Uterus (tissue), 3 donors: ENCODE measurements at regions not wholly inside any gene's neighbourhood (a gene's known extent, or its start where the extent isn't known, plus 50 kb on each side); places are given as distances from the start of the nearest gene placed in this dataset.

Source experiments
- DNase-seq, 2 donors: peaks; one replicate each; pipeline ENCODE4 v3.0.0-alpha.2; 2019 to 2020
- H3K27ac ChIP-seq, 2 donors: fragments of 200-600 bp; sonication (generic); 1 replicate in 1 of 2; 2 replicates in 1 of 2; pipeline ENCODE4 v1.5.1; 2016 to 2018
- H3K27me3 ChIP-seq, 2 donors: fragments of 200-600 bp; sonication (generic); one replicate each; pipeline ENCODE4 v1.5.1; 2018 to 2019; ENCODE audit warnings: control low read depth in 1 of 2
- H3K36me3 ChIP-seq, 2 donors: fragments of 200-600 bp; sonication (generic); one replicate each; pipeline ENCODE4 v1.5.1; 2019; ENCODE audit warnings: control low read depth in 1 of 2
- H3K4me1 ChIP-seq, 2 donors: fragments of 200-600 bp; sonication (generic); one replicate each; pipeline ENCODE4 v1.5.1; 2018 to 2019; ENCODE audit warnings: control low read depth in 1 of 2
- H3K4me3 ChIP-seq, 2 donors: fragments of 200-600 bp; sonication (generic); 1 replicate in 1 of 2; 2 replicates in 1 of 2; pipeline ENCODE4 v1.5.1; 2018 to 2019; ENCODE audit warnings: mild to moderate bottlenecking in 1 of 2
- H3K9me3 ChIP-seq, 2 donors: fragments of 200-600 bp; sonication (generic); one replicate each; pipeline ENCODE4 v1.5.1; 2019; ENCODE audit warnings: control low read depth in 1 of 2
- POLR2A ChIP-seq, 2 donors: fragments of 450-650 bp; IDR thresholded peaks; one replicate each; pipeline ENCODE4 v1.6.1; 2016; ENCODE audit warnings: antibody characterized with exemption in 2 of 2, mild to moderate bottlenecking in 1 of 2, moderate library complexity in 1 of 2
- intact Hi-C: fragments of 100-400 bp; cut with DNase I; formaldehyde crosslinking; loops from one replicate; pipeline ENCODE4 v1.15.1; 2023; ENCODE audit warnings: low total_unique reads
- TF ChIP-seq, protein P1 (sequence below), 4 experiments: fragments of 200-600 bp in 2 of 4; fragments of 450-650 bp in 2 of 4; sonication (generic) in 2 of 4; IDR thresholded peaks; one replicate each; pipeline ENCODE4 v1.5.1; 2016 to 2019; ENCODE audit warnings: antibody characterized with exemption in 4 of 4, mild to moderate bottlenecking in 2 of 4, moderate library complexity in 1 of 4
- donor health status: DM: yes; HTN: yes; CAD: no.

DNA sequence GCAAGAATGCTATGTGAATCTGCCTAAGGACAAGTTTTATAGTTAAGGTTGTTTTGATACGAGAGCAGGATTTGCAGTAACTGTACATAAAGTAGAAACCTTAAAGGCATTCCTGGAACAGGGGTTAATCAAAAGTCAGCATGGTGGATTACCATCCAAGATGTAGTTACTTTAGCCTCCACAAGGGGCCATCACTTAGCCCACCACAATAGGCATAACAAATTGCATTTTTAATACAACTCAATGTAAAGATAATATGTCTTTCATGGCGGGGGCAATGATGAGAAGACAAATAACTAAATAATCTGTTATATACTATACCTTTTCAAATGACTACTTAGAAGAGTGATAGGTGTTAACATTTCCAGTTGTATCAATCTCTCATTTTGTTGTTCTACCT lies 611.2 kb upstream of the ADGRL4 start:
- H3K4me1 ChIP-seq, result no peaks in the 10 kb centered on the region
- no peak overlapping the region for H3K4me3 ChIP-seq
- H3K27me3 ChIP-seq, result no peaks in the 10 kb centered on the region
- no peaks in the 10 kb centered on the region for H3K36me3 ChIP-seq
- intact Hi-C loops, result no loop called here
- H3K27ac ChIP-seq, result no peak overlapping the region
- no peak for DNase-seq
- H3K9me3 ChIP-seq, result no peaks in the 10 kb centered on the region
- no peak for TF ChIP-seq POLR2A (IDR thresholded peaks at IDR 0.05)
- TF ChIP-seq, protein P1, sequence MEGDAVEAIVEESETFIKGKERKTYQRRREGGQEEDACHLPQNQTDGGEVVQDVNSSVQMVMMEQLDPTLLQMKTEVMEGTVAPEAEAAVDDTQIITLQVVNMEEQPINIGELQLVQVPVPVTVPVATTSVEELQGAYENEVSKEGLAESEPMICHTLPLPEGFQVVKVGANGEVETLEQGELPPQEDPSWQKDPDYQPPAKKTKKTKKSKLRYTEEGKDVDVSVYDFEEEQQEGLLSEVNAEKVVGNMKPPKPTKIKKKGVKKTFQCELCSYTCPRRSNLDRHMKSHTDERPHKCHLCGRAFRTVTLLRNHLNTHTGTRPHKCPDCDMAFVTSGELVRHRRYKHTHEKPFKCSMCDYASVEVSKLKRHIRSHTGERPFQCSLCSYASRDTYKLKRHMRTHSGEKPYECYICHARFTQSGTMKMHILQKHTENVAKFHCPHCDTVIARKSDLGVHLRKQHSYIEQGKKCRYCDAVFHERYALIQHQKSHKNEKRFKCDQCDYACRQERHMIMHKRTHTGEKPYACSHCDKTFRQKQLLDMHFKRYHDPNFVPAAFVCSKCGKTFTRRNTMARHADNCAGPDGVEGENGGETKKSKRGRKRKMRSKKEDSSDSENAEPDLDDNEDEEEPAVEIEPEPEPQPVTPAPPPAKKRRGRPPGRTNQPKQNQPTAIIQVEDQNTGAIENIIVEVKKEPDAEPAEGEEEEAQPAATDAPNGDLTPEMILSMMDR (IDR thresholded peaks at IDR 0.05), result no peak

DNA sequence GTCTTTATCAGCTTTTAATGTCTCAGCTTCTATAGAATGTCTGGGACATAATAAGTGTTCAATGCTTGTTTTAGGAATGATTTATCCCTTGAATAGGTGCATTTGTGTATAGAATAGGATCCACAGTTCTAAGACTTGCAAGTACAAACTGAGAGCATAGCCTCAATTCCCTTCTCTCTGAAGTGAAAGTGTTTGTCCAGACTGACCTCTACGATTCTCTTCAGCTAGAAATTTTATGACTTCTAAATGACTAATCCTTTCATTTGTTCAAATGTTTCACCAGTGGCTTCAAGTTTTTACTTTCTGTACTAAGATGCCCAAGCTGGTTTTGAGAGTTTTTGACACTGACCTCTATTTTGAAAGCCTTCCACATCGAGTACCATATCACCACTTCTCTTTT lies 608.2 kb upstream of the ADGRL4 start:
- no peak overlapping the region for H3K4me3 ChIP-seq
- H3K27me3 ChIP-seq, result no peaks in the 10 kb centered on the region
- intact Hi-C loops, result no loop called here
- H3K36me3 ChIP-seq, result no peaks in the 10 kb centered on the region
- no peak overlapping the region for H3K27ac ChIP-seq
- DNase-seq, result no peak
- TF ChIP-seq, protein P1 (IDR thresholded peaks at IDR 0.05), result no peak
- no peak for TF ChIP-seq POLR2A (IDR thresholded peaks at IDR 0.05)
- H3K4me1 ChIP-seq, result no peaks in the 10 kb centered on the region
- H3K9me3 ChIP-seq, result no peaks in the 10 kb centered on the region

DNA sequence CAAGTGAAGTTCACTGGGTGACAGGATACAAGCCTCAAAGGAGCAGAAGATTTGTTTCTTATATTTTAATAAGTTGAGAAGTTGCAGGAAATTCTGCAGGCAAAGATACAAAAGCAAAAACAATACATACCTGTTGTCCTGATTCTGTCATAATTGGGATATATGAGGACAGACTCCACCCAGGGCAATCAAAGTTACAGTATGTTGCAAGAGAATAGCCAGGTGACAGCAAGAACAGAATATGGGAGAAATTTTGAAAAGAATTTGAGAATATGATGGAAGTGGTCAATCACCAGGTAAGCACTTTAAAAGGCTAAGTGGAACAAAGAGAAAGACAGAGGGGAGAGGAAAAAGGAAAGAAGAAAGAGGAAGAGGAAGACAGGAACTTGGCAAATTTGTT lies 607.6 kb upstream of the ADGRL4 start:
- TF ChIP-seq, protein P1 (IDR thresholded peaks at IDR 0.05), result no peak
- TF ChIP-seq POLR2A (IDR thresholded peaks at IDR 0.05), result no peak
- Histone ChIP-seq H3K4me3 (no peak overlapping the region), H3K27me3 (no peaks in the 10 kb centered on the region)

DNA sequence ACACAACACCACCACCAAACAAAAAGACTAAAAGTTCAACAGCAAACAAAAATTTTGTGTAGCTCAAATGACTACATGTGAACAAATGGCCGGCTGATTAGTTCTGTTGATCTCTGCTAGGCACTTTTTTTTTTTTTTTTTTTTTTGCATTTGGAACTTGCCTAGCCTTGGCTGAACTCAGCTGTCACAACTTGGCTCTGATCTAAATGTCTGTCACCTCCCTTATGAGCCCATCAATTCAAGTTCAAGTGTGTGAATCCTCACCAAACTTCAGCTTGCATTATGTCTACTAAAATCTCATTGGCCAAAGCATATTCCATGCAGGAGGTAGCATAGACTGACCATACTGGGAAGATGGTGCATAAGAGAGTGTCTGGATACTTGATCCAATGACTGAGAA lies 606.5 kb upstream of the ADGRL4 start:
- Histone ChIP-seq H3K27ac (no peak overlapping the region), H3K36me3 (no peaks in the 10 kb centered on the region), H3K9me3 (no peaks in the 10 kb centered on the region), H3K4me1 (no peaks in the 10 kb centered on the region), H3K4me3 (no peak overlapping the region), H3K27me3 (no peaks in the 10 kb centered on the region)
- no peak for DNase-seq
- TF ChIP-seq, protein P1 (IDR thresholded peaks at IDR 0.05), result no peak
- TF ChIP-seq POLR2A (IDR thresholded peaks at IDR 0.05), result no peak
- intact Hi-C loops, result no loop called here

More for the DNA sequence above, 607.6 kb upstream of the ADGRL4 start:
- Histone ChIP-seq H3K4me1 (no peaks in the 10 kb centered on the region), H3K36me3 (no peaks in the 10 kb centered on the region), H3K9me3 (no peaks in the 10 kb centered on the region), H3K27ac (no peak overlapping the region)
- intact Hi-C loops, result no loop called here
- DNase-seq, result no peak

DNA sequence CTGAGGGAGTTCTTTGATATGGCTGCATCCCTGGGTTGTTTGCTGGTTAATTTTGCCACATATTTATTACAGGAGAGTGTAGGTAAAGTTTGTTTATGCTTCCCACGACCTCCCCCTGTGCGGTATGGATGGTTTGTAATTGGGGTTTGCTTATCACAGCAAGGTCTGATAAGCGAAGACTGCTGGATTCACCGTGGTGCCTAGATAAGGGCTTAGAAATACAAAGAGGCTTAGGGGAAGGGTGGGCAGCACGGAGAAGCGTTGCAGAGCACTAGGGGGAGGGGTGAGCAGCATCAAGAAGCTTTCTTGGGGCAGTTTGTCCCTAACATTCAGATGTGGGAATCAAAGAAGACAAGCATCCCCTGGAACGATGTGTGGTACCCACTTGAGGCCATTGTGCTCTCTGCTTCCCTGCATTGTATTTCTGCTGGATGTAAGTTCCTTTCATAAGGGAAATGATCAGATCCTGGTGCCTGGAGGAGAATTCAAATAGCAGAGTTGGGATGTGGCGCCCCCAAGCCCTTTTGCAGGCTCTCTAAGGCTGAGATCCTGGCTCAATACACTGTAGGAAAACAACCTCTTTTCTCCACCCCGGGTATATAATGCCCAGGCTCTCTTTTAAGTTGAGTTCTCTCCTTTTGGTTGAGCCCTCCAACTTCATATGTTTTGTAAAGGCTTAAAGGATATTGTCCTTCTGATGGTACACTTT lies 598.1 kb upstream of the ADGRL4 start:
- DNase-seq, result no peak
- Histone ChIP-seq H3K4me1 (no peaks in the 10 kb centered on the region), H3K4me3 (no peak overlapping the region), H3K27me3 (no peaks in the 10 kb centered on the region), H3K36me3 (no peaks in the 10 kb centered on the region), H3K9me3 (no peaks in the 10 kb centered on the region), H3K27ac (no peak overlapping the region)
- intact Hi-C loops, result no loop called here
- TF ChIP-seq POLR2A (IDR thresholded peaks at IDR 0.05), result no peak
- TF ChIP-seq, protein P1 (IDR thresholded peaks at IDR 0.05), result no peak
